ENCODE measurements at regions not wholly inside any gene's neighbourhood (a gene's known extent, or its start where the extent isn't known, plus 50 kb on each side); places are given as distances from the start of the nearest gene placed in this dataset.
"Not testable (repeated sequence)": the region's sequence is repeated elsewhere in the genome, so short reads cannot be mapped to it uniquely, and the experiment has no call there.

DNA sequence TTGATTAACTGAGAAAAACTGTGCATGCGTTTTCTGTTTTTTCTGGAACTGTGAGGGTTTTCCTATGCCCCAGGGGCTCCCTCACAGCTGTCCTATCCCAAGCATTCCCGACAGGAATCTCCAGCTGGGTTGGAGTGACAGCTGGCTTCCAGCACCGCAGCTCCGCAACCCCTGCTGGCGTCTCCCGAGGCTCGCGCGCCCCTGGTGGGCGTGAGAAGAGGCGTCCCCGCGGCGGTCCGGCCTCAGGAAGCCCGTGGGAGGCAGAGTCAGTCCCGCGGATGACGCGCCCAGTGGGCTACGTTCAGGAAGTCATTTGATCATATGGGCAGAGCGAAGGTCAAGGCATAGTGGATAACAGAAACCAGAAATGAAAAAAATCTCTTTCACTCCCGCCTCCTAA, 821.9 kb downstream of the SPATA31A1 start:
- not testable (repeated sequence) for DNase-seq; H3K36me3 ChIP-seq (ENCODE audit: control insufficient read depth, insufficient read depth, low read length); H3K27me3 ChIP-seq (ENCODE audit: control insufficient read depth, insufficient read depth, low read length); H3K4me3 ChIP-seq (ENCODE audit: low read length); H3K9me3 ChIP-seq (replicated peaks; ENCODE audit: control insufficient read depth, low read depth, low read length); H3K4me1 ChIP-seq (ENCODE audit: control insufficient read depth, insufficient read depth, low read length); H3K27ac ChIP-seq (ENCODE audit: low read length)
- whole genome bisulfite sequencing (ENCODE audit: insufficient coverage): no CpG with 5 or more reads among the region's 23 CpGs

GRCh38 chr9:40191403-40191802, 835.9 kb downstream of the SPATA31A1 start:
- H3K27ac ChIP-seq (ENCODE audit: low read length); H3K36me3 ChIP-seq (ENCODE audit: control insufficient read depth, insufficient read depth, low read length); H3K4me3 ChIP-seq (ENCODE audit: low read length); H3K9me3 ChIP-seq (replicated peaks; ENCODE audit: control insufficient read depth, low read depth, low read length); DNase-seq; H3K4me1 ChIP-seq (ENCODE audit: control insufficient read depth, insufficient read depth, low read length); H3K27me3 ChIP-seq (ENCODE audit: control insufficient read depth, insufficient read depth, low read length): not testable (repeated sequence)
- whole genome bisulfite sequencing (ENCODE audit: insufficient coverage): no CpG with 5 or more reads among the region's 5 CpGs

GRCh38 chr9:40192162-40192561, 836.7 kb downstream of the SPATA31A1 start:
- H3K4me3 ChIP-seq (ENCODE audit: low read length); H3K9me3 ChIP-seq (replicated peaks; ENCODE audit: control insufficient read depth, low read depth, low read length); H3K36me3 ChIP-seq (ENCODE audit: control insufficient read depth, insufficient read depth, low read length); DNase-seq; H3K27me3 ChIP-seq (ENCODE audit: control insufficient read depth, insufficient read depth, low read length); H3K4me1 ChIP-seq (ENCODE audit: control insufficient read depth, insufficient read depth, low read length); H3K27ac ChIP-seq (ENCODE audit: low read length): not testable (repeated sequence)
- WGBS (ENCODE audit: insufficient coverage): no CpG with 5 or more reads among the region's 2 CpGs

DNA sequence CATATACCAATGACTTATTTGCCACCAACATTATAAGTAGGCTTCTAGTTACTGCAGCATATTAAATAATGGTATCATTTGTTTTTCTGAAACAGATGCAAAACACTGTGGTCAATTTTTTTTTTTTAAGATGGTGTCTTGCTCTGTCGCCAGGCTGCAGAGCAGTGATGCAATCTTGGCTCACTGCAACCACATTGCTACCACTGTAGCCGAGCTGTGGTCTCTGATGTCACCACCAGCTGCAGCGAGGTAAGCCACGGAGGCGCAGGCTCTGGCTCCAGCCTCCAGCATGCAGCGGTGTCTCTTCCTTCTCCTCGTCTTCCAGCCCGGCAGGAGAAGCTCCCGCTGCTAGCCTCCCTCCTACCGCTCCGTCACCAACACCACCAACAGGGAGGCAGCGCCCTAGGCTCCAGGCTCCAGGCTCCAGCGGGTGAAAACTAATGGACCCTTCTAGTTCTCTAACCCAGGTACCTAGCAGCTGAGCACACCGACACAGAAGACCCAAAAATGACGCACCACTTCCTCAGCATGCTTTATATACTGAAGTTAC, 840.8 kb downstream of the SPATA31A1 start:
- no CpG with 5 or more reads among the region's 15 CpGs for WGBS (ENCODE audit: insufficient coverage)
- not testable (repeated sequence) for H3K27ac ChIP-seq (ENCODE audit: low read length); H3K27me3 ChIP-seq (ENCODE audit: control insufficient read depth, insufficient read depth, low read length); H3K36me3 ChIP-seq (ENCODE audit: control insufficient read depth, insufficient read depth, low read length); H3K9me3 ChIP-seq (replicated peaks; ENCODE audit: control insufficient read depth, low read depth, low read length); H3K4me3 ChIP-seq (ENCODE audit: low read length); DNase-seq; H3K4me1 ChIP-seq (ENCODE audit: control insufficient read depth, insufficient read depth, low read length)

GRCh38 chr9:40196803-40197202, 841.3 kb downstream of the SPATA31A1 start:
- H3K4me3 ChIP-seq (ENCODE audit: low read length); DNase-seq; H3K27me3 ChIP-seq (ENCODE audit: control insufficient read depth, insufficient read depth, low read length); H3K36me3 ChIP-seq (ENCODE audit: control insufficient read depth, insufficient read depth, low read length); H3K27ac ChIP-seq (ENCODE audit: low read length); H3K9me3 ChIP-seq (replicated peaks; ENCODE audit: control insufficient read depth, low read depth, low read length); H3K4me1 ChIP-seq (ENCODE audit: control insufficient read depth, insufficient read depth, low read length): not testable (repeated sequence)
- WGBS (ENCODE audit: insufficient coverage): no CpG with 5 or more reads among the region's 18 CpGs

GRCh38 chr9:40221596-40222233, 866.2 kb downstream of the SPATA31A1 start:
- not testable (repeated sequence) for H3K36me3 ChIP-seq (ENCODE audit: control insufficient read depth, insufficient read depth, low read length); H3K9me3 ChIP-seq (replicated peaks; ENCODE audit: control insufficient read depth, low read depth, low read length); H3K27ac ChIP-seq (ENCODE audit: low read length); H3K27me3 ChIP-seq (ENCODE audit: control insufficient read depth, insufficient read depth, low read length); H3K4me1 ChIP-seq (ENCODE audit: control insufficient read depth, insufficient read depth, low read length); H3K4me3 ChIP-seq (ENCODE audit: low read length); DNase-seq
- WGBS (ENCODE audit: insufficient coverage): no CpG with 5 or more reads among the region's 33 CpGs

GRCh38 chr9:40222617-40223200, 867.2 kb downstream of the SPATA31A1 start:
- WGBS (ENCODE audit: insufficient coverage): 0% methylated on average over 12 of the region's 43 CpGs
- H3K36me3 ChIP-seq (ENCODE audit: control insufficient read depth, insufficient read depth, low read length); DNase-seq; H3K9me3 ChIP-seq (replicated peaks; ENCODE audit: control insufficient read depth, low read depth, low read length); H3K4me1 ChIP-seq (ENCODE audit: control insufficient read depth, insufficient read depth, low read length); H3K27ac ChIP-seq (ENCODE audit: low read length); H3K27me3 ChIP-seq (ENCODE audit: control insufficient read depth, insufficient read depth, low read length); H3K4me3 ChIP-seq (ENCODE audit: low read length): not testable (repeated sequence)

GRCh38 chr9:40223353-40223752, 867.9 kb downstream of the SPATA31A1 start:
- H3K4me3 ChIP-seq (ENCODE audit: low read length); H3K9me3 ChIP-seq (replicated peaks; ENCODE audit: control insufficient read depth, low read depth, low read length); H3K27me3 ChIP-seq (ENCODE audit: control insufficient read depth, insufficient read depth, low read length); H3K27ac ChIP-seq (ENCODE audit: low read length); H3K36me3 ChIP-seq (ENCODE audit: control insufficient read depth, insufficient read depth, low read length); DNase-seq; H3K4me1 ChIP-seq (ENCODE audit: control insufficient read depth, insufficient read depth, low read length): not testable (repeated sequence)
- no CpG with 5 or more reads among the region's 33 CpGs for WGBS (ENCODE audit: insufficient coverage)
